Kidney (tissue), 13 donors: ENCODE measurements at regions not wholly inside any gene's neighbourhood (a gene's known extent, or its start where the extent isn't known, plus 50 kb on each side); places are given as distances from the start of the nearest gene placed in this dataset.

ENCODE experiments used
- DNase-seq, 5 donors: peaks; one replicate each; pipeline ENCODE4 v3.0.0-alpha.2; 2013 to 2020
- FAIRE-seq: peaks from 2 replicates; lab custom pipeline; 2012; peaks lifted over from hg19 to GRCh38; lab: Jason Lieb, UNC
- H3K27ac ChIP-seq, 2 donors: one replicate each; pipeline ENCODE4 v1.7.0; 2013; ENCODE audit warnings: low read depth in 2 of 2, low read length in 2 of 2, inconsistent platforms in 1 of 2
- H3K27me3 ChIP-seq: one replicate; pipeline ENCODE4 v1.7.1; 2013; ENCODE audit warnings: low read length, inconsistent platforms; ENCODE audit not compliant: control insufficient read depth, insufficient read depth
- H3K36me3 ChIP-seq, 3 donors: one replicate each; pipeline versions ENCODE4 v1.7.0 to v1.7.1; 2013; ENCODE audit warnings: low read length in 3 of 3, control low read depth in 1 of 3, inconsistent platforms in 1 of 3; ENCODE audit not compliant: insufficient read depth in 3 of 3, control insufficient read depth in 2 of 3
- H3K4me1 ChIP-seq, 3 donors: one replicate each; pipeline versions ENCODE4 v1.7.0 to v1.7.1; 2013; ENCODE audit warnings: low read length in 3 of 3, inconsistent platforms in 1 of 3, low read depth in 1 of 3; ENCODE audit not compliant: control insufficient read depth in 2 of 3, insufficient read depth in 2 of 3
- H3K4me3 ChIP-seq, 3 donors: one replicate each; pipeline versions ENCODE4 v1.7.0 to v1.8.1; 2013; ENCODE audit warnings: low read length in 3 of 3, control low read depth in 1 of 3, inconsistent platforms in 1 of 3
- H3K9ac ChIP-seq, 3 donors: one replicate each; pipeline versions ENCODE4 v1.7.0 to v1.7.1; 2013; ENCODE audit warnings: low read length in 3 of 3, control low read depth in 1 of 3, inconsistent platforms in 1 of 3
- H3K9me3 ChIP-seq, 3 donors: one replicate each; pipeline versions ENCODE4 v1.7.0 to v1.7.1; 2013; ENCODE audit warnings: low read length in 3 of 3, control low read depth in 1 of 3, inconsistent platforms in 1 of 3; ENCODE audit not compliant: control insufficient read depth in 2 of 3, insufficient read depth in 1 of 3
- intact Hi-C: fragments of 100-400 bp; cut with DNase I; formaldehyde crosslinking; loops from one replicate; pipeline ENCODE4 v1.11.1; 2022
- TF ChIP-seq, protein P1 (sequence below): IDR thresholded peaks from 3 replicates; pipeline ENCODE4 v1.5.1; 2012; ENCODE audit warnings: mild to moderate bottlenecking, moderate library complexity, borderline replicate concordance; ENCODE audit not compliant: insufficient read depth; ENCODE audit errors: extremely low read depth
- donor health status: control.
- donor health status: control.
- donor health status: control.
- donor health status: control.
- donor health status: control.
- donor health status: DM: yes; HTN: yes; CAD: no.
- donor health status: Normal renal cell carcinoma (clear cell type).

DNA sequence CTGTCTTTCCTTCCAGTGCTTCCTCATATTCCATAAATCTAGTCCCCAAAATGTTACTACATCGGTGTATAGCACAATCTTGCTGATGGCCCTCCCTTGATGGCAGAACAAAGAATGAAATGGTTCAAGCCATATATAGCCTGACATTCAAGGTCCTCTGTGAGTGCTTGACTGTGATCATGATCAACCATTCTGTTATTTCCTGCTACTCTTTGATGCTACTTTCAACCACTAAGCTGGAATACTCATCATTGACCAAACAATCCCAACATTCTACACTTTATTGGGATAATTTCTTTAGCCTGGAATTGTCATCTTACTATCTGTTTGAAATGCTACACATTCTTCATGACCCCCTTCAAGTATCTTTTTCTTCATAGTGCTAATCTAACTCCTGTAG is 633.9 kb downstream of the PLCL1 start:
- Histone ChIP-seq H3K9me3 (no peaks in the 10 kb centered on the region), H3K4me1 (no peaks in the 10 kb centered on the region), H3K4me3 (no peak overlapping the region), H3K27me3 (no peaks in the 10 kb centered on the region), H3K36me3 (no peaks in the 10 kb centered on the region), H3K9ac (no peak overlapping the region), H3K27ac (no peak overlapping the region)
- FAIRE-seq (no peak), DNase-seq (no peak)
- intact Hi-C loops, result no loop called here
- TF ChIP-seq, protein P1, sequence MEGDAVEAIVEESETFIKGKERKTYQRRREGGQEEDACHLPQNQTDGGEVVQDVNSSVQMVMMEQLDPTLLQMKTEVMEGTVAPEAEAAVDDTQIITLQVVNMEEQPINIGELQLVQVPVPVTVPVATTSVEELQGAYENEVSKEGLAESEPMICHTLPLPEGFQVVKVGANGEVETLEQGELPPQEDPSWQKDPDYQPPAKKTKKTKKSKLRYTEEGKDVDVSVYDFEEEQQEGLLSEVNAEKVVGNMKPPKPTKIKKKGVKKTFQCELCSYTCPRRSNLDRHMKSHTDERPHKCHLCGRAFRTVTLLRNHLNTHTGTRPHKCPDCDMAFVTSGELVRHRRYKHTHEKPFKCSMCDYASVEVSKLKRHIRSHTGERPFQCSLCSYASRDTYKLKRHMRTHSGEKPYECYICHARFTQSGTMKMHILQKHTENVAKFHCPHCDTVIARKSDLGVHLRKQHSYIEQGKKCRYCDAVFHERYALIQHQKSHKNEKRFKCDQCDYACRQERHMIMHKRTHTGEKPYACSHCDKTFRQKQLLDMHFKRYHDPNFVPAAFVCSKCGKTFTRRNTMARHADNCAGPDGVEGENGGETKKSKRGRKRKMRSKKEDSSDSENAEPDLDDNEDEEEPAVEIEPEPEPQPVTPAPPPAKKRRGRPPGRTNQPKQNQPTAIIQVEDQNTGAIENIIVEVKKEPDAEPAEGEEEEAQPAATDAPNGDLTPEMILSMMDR, result no peak

DNA sequence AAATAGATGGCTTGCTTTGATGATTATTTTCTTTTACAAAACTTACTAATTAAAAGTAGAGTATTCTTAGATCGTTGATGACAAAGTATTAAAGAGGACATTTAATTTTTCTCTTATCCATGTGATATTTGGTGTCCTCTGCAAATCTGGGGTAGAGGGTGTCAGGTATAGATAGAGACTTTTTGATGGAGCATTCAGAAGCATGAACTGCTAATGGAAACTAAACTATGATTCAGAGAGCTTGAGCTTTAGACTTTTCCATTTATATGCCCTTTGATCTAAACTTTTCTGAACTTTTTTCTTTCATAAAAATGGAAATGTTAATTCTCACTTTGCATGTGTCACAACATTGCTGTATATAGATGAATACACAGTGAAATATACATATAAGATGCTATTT is 619.7 kb downstream of the PLCL1 start:
- intact Hi-C loops, result no loop called here

DNA sequence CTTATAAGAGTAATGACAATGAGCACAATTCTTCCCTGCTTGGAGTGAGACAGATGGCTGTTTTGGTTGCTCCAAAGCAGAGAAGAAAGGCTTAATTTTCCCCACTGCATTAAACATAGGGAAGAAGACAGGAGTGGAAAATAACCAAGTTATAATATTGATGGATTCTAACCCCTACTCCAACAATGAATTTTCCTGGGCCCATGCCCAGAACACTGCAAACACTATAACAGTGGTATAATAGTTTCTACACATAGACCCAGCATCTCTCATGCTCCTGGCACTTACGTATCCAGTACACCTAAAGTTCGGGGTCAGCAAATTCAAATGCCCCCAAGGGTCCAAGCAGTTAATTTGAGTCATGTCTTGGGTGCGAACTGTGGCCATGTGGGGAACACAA is 613.4 kb downstream of the PLCL1 start:
- TF ChIP-seq, protein P1, result no peak
- intact Hi-C loops, result no loop called here
- FAIRE-seq (no peak), DNase-seq (no peak)
- Histone ChIP-seq H3K4me3 (no peak overlapping the region), H3K36me3 (no peaks in the 10 kb centered on the region), H3K27ac (no peak overlapping the region), H3K4me1 (no peaks in the 10 kb centered on the region), H3K27me3 (no peaks in the 10 kb centered on the region), H3K9ac (no peak overlapping the region), H3K9me3 (no peaks in the 10 kb centered on the region)

More for the DNA sequence above, 619.7 kb downstream of the PLCL1 start:
- Histone ChIP-seq H3K9me3 (no peaks in the 10 kb centered on the region), H3K27me3 (no peaks in the 10 kb centered on the region), H3K4me1 (no peaks in the 10 kb centered on the region), H3K9ac (no peak overlapping the region), H3K4me3 (no peak overlapping the region), H3K36me3 (no peaks in the 10 kb centered on the region), H3K27ac (no peak overlapping the region)
- no peak for DNase-seq
- TF ChIP-seq, protein P1, result no peak
- no peak for FAIRE-seq

DNA sequence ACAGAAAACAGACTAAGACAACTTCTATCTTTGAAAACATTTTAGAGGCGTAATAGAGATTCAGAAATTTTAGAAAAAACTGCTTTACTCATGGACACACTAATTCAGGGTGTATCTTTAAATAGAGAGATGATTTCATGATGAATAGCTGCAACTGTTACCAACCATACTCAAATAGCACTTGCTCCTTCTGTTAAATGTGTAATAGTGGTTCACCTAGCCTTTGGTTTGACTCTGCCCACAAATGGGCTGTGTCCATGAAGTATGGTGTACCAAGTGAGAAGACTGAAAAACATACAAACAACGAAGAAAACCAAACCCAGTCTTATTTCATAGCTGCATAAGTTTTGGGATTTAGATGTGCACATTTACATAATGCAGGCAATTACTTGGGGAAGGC is 610.6 kb downstream of the PLCL1 start:
- H3K27ac ChIP-seq, result no peak overlapping the region
- DNase-seq (no peak), FAIRE-seq (no peak)
- H3K9ac ChIP-seq, result no peak overlapping the region
- H3K27me3 ChIP-seq, result no peaks in the 10 kb centered on the region
- intact Hi-C loops, result no loop called here
- H3K4me1 ChIP-seq, result no peaks in the 10 kb centered on the region
- TF ChIP-seq, protein P1, result no peak
- H3K9me3 ChIP-seq, result no peaks in the 10 kb centered on the region
- H3K36me3 ChIP-seq, result no peaks in the 10 kb centered on the region
- H3K4me3 ChIP-seq, result no peak overlapping the region
